Skin epidermis (tissue), 12 donors: ENCODE measurements at regions not wholly inside any gene's neighbourhood (a gene's known extent, or its start where the extent isn't known, plus 50 kb on each side); places are given as distances from the start of the nearest gene placed in this dataset.
"Not testable (repeated sequence)": the region's sequence is repeated elsewhere in the genome, so short reads cannot be mapped to it uniquely, and the experiment has no call there.

ENCODE experiments used
- H3K27ac ChIP-seq, 21 experiments: fragments of 200-600 bp; sonication (generic) in 11 of 21; one replicate each; pipeline ENCODE4 v1.5.0; 2020; ENCODE audit warnings: mild to moderate bottlenecking in 3 of 21, inconsistent platforms in 2 of 21, moderate library complexity in 2 of 21
- H3K4me3 ChIP-seq, 7 experiments: fragments of 200-600 bp; sonication (generic) in 2 of 7; one replicate each; pipeline ENCODE4 v1.5.0; 2020; ENCODE audit warnings: inconsistent platforms in 2 of 7, mild to moderate bottlenecking in 2 of 7, moderate library complexity in 1 of 7

- Histone ChIP-seq H3K27ac (no peak overlapping the region), H3K4me3 (no peak overlapping the region)
Observed at GRCh38 chr5:18551716-18552115, 917.5 kb downstream of the TAF11L14 start.

- H3K27ac ChIP-seq: no peak overlapping the region
- H3K4me3 ChIP-seq: no peak overlapping the region
Observed at GRCh38 chr5:18553269-18553668, 919.0 kb downstream of the TAF11L14 start.

GRCh38 chr5:18560602-18561001, 926.3 kb downstream of the TAF11L14 start:
- Histone ChIP-seq H3K4me3 (no peak overlapping the region), H3K27ac (no peak overlapping the region)

GRCh38 chr5:18563853-18564252, 929.6 kb downstream of the TAF11L14 start:
- no peak overlapping the region for H3K4me3 ChIP-seq
- no peak overlapping the region for H3K27ac ChIP-seq

GRCh38 chr5:18566671-18567070, 932.4 kb downstream of the TAF11L14 start:
- Histone ChIP-seq H3K27ac (no peak overlapping the region), H3K4me3 (no peak overlapping the region)

GRCh38 chr5:18576586-18576985, 942.3 kb downstream of the TAF11L14 start:
- no peak overlapping the region for H3K27ac ChIP-seq
- no peak overlapping the region for H3K4me3 ChIP-seq

GRCh38 chr5:18601185-18601584, 966.9 kb downstream of the TAF11L14 start:
- no peak overlapping the region for H3K4me3 ChIP-seq
- no peak overlapping the region for H3K27ac ChIP-seq

- Histone ChIP-seq H3K4me3 (no peak overlapping the region), H3K27ac (no peak overlapping the region)
Observed at GRCh38 chr5:18602402-18602801, 968.1 kb downstream of the TAF11L14 start.

GRCh38 chr5:18605186-18605585, 970.9 kb downstream of the TAF11L14 start:
- H3K27ac ChIP-seq: no peak overlapping the region
- H3K4me3 ChIP-seq: no peak overlapping the region

GRCh38 chr5:18607570-18607969, 973.3 kb downstream of the TAF11L14 start:
- Histone ChIP-seq H3K27ac (no peak overlapping the region), H3K4me3 (no peak overlapping the region)

GRCh38 chr5:18617191-18617590, 982.9 kb downstream of the TAF11L14 start:
- H3K27ac ChIP-seq, H3K4me3 ChIP-seq: not testable (repeated sequence)

GRCh38 chr5:18630458-18631045, 996.3 kb downstream of the TAF11L14 start:
- no peak overlapping the region for H3K27ac ChIP-seq
- no peak overlapping the region for H3K4me3 ChIP-seq

- no peak overlapping the region for H3K27ac ChIP-seq
Observed at GRCh38 chr5:18652404-18653215, 1018.4 kb downstream of the TAF11L14 start.

GRCh38 chr5:18653216-18653752, 1019.0 kb downstream of the TAF11L14 start:
- no peak overlapping the region for H3K27ac ChIP-seq
- no peak overlapping the region for H3K4me3 ChIP-seq

More at GRCh38 chr5:18652404-18653215, 1018.4 kb downstream of the TAF11L14 start:
- H3K4me3 ChIP-seq: no peak overlapping the region

- H3K27ac ChIP-seq: no peak overlapping the region
- H3K4me3 ChIP-seq: no peak overlapping the region
Observed at GRCh38 chr5:18660511-18660910, 1026.3 kb downstream of the TAF11L14 start.

GRCh38 chr5:18662231-18662630, 1028.0 kb downstream of the TAF11L14 start:
- Histone ChIP-seq H3K27ac (no peak overlapping the region), H3K4me3 (no peak overlapping the region)

- H3K4me3 ChIP-seq, H3K27ac ChIP-seq: not testable (repeated sequence)
Observed at GRCh38 chr5:18674212-18674611, 1040.0 kb downstream of the TAF11L14 start.

- H3K27ac ChIP-seq: no peak overlapping the region
Observed at GRCh38 chr5:18675041-18675440, 1040.8 kb downstream of the TAF11L14 start.

GRCh38 chr5:18686253-18686652, 1052.0 kb downstream of the TAF11L14 start:
- H3K27ac ChIP-seq: no peak overlapping the region

More at GRCh38 chr5:18675041-18675440, 1040.8 kb downstream of the TAF11L14 start:
- H3K4me3 ChIP-seq: no peak overlapping the region

GRCh38 chr5:18687429-18687828, 1053.2 kb downstream of the TAF11L14 start:
- Histone ChIP-seq H3K4me3 (no peak overlapping the region), H3K27ac (no peak overlapping the region)

More at GRCh38 chr5:18686253-18686652, 1052.0 kb downstream of the TAF11L14 start:
- no peak overlapping the region for H3K4me3 ChIP-seq

- H3K27ac ChIP-seq: no peak overlapping the region
- H3K4me3 ChIP-seq: no peak overlapping the region
Observed at GRCh38 chr5:18699681-18700080, 1065.4 kb downstream of the TAF11L14 start.
